GM20000 (cell line): ENCODE measurements at regions not wholly inside any gene's neighbourhood (a gene's known extent, or its start where the extent isn't known, plus 50 kb on each side); places are given as distances from the start of the nearest gene placed in this dataset.

Experiments
- DNase-seq: peaks from one replicate; pipeline ENCODE4 v3.0.0; 2012; ENCODE audit warnings: low spot score
- TF ChIP-seq, protein P1 (sequence below): IDR thresholded peaks from 2 replicates; pipeline ENCODE4 v1.5.1; 2012; ENCODE audit warnings: mild to moderate bottlenecking, control low read depth; ENCODE audit errors: extremely low read depth, missing control alignments

GRCh38 chr2:122366427-122366826 is 611.0 kb downstream of the TSN start:
- TF ChIP-seq, protein P1, sequence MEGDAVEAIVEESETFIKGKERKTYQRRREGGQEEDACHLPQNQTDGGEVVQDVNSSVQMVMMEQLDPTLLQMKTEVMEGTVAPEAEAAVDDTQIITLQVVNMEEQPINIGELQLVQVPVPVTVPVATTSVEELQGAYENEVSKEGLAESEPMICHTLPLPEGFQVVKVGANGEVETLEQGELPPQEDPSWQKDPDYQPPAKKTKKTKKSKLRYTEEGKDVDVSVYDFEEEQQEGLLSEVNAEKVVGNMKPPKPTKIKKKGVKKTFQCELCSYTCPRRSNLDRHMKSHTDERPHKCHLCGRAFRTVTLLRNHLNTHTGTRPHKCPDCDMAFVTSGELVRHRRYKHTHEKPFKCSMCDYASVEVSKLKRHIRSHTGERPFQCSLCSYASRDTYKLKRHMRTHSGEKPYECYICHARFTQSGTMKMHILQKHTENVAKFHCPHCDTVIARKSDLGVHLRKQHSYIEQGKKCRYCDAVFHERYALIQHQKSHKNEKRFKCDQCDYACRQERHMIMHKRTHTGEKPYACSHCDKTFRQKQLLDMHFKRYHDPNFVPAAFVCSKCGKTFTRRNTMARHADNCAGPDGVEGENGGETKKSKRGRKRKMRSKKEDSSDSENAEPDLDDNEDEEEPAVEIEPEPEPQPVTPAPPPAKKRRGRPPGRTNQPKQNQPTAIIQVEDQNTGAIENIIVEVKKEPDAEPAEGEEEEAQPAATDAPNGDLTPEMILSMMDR: no peak
- no peak for DNase-seq

- DNase-seq: no peak
- TF ChIP-seq, protein P1: no peak
These were observed 611.7 kb downstream of the TSN start for GRCh38 chr2:122366969-122367645.

DNA sequence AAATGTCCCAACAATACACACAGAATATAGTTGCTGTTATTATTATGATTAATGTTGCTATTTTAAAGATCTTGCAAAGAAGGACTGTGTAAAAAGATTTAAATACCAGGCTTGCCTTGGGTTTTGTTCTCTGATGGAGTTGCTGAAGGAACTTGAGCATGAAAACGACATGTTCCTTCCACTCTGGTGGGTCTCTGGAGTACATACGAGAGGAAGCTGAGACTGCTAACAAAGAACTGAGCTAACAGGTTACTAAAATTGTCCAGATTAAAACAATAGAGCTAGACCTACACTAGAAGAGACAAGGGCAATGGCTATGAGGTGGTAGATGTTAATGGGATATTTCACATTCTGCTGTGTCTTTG is 612.2 kb downstream of the TSN start:
- DNase-seq: no peak
- TF ChIP-seq, protein P1: no peak

- no peak for DNase-seq
- TF ChIP-seq, protein P1: no peak
These were observed 613.3 kb downstream of the TSN start for GRCh38 chr2:122368576-122369243.

DNA sequence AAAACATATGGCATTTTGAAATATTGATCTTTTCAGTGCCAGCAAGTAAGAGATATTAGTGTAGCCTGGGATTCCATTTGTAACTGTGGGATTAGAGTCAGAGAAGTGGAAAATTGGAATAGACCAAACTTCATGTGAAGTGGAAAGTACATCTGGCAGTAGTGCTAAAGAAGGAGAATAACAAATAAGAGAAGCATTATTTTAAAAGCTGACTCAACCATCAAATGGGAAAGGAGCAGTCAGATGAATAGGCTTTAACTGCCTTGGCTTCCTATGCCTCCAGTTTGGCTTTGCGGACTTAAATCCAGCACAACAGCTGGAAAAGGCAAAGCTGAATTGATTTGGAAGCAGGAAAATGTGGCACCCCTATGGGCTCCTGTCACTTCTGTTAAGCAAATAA is 623.1 kb downstream of the TSN start:
- DNase-seq: no peak
- TF ChIP-seq, protein P1: no peak

GRCh38 chr2:122384768-122385333 is 629.4 kb downstream of the TSN start:
- TF ChIP-seq, protein P1: no peak
- no peak for DNase-seq

DNA sequence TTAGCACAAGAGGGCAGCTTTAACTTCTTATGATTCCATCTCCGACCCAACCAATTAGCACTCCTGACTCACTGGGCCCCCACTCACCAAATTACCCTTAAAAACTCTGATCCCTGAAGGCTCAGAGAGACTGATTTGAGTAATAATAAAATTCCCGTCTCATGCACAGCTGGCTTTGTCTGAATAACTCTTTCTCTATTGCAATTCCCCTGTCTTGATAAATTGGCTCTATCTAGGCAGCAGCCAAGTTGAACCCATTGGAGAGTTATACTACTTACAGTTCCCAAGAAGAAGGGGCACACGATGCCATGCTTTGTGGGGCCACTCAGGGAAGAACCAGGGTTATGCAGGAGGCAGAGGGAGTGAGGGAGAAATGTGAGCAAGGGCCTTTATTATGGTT is 632.8 kb downstream of the TSN start:
- TF ChIP-seq, protein P1: no peak
- no peak for DNase-seq
